C4-2B (cell line): ENCODE measurements at regions not wholly inside any gene's neighbourhood (a gene's known extent, or its start where the extent isn't known, plus 50 kb on each side); places are given as distances from the start of the nearest gene placed in this dataset.

ENCODE experiments used
- ZFX ChIP-seq: fragments of 450-650 bp; IDR thresholded peaks from 2 replicates; pipeline ENCODE4 v1.6.1; 2017
- TF ChIP-seq, protein P1 (sequence below): fragments of 450-650 bp; conservative IDR thresholded peaks from 2 replicates; pipeline ENCODE4 v1.5.1; 2017; ENCODE audit warnings: mild to moderate bottlenecking

GRCh38 chr22:26902401-26903029, 245.1 kb downstream of the MIAT start:
- TF ChIP-seq, protein P1, sequence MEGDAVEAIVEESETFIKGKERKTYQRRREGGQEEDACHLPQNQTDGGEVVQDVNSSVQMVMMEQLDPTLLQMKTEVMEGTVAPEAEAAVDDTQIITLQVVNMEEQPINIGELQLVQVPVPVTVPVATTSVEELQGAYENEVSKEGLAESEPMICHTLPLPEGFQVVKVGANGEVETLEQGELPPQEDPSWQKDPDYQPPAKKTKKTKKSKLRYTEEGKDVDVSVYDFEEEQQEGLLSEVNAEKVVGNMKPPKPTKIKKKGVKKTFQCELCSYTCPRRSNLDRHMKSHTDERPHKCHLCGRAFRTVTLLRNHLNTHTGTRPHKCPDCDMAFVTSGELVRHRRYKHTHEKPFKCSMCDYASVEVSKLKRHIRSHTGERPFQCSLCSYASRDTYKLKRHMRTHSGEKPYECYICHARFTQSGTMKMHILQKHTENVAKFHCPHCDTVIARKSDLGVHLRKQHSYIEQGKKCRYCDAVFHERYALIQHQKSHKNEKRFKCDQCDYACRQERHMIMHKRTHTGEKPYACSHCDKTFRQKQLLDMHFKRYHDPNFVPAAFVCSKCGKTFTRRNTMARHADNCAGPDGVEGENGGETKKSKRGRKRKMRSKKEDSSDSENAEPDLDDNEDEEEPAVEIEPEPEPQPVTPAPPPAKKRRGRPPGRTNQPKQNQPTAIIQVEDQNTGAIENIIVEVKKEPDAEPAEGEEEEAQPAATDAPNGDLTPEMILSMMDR, result no peak
- TF ChIP-seq ZFX, result no peak
